Stimulated activated naive CD8-positive, alpha-beta T cell treated with anti-CD3 and anti-CD28 coated beads, Interleukin-15, amount 100 ng/mL, for 72 hours (primary cell): ENCODE measurements at regions not wholly inside any gene's neighbourhood (a gene's known extent, or its start where the extent isn't known, plus 50 kb on each side); places are given as distances from the start of the nearest gene placed in this dataset.

Experiments used
- ATAC-seq: fragments of 150-1000 bp; cut with Tn5 transposase; 2 replicates; pipeline ENCODE4 v1.10.0; 2021; ENCODE audit warnings: mild to moderate bottlenecking, moderate library complexity
- DNase-seq, 2 donors: peaks; one replicate each; pipeline ENCODE4 v3.0.0; 2021 to 2022
- H3K27ac Mint-ChIP-seq, 2 donors: one replicate each; pipeline ENCODE4 v1.8.0; 2022; ENCODE audit warnings: mild to moderate bottlenecking in 2 of 2, mixed read lengths in 2 of 2, moderate library complexity in 2 of 2
- H3K27me3 Mint-ChIP-seq: one replicate; pipeline ENCODE4 v1.8.0; 2022; ENCODE audit warnings: mixed read lengths
- H3K4me1 Mint-ChIP-seq: one replicate; pipeline ENCODE4 v1.8.0; 2022; ENCODE audit warnings: mild to moderate bottlenecking, mixed read lengths
- H3K4me3 Mint-ChIP-seq, 2 donors: one replicate each; pipeline ENCODE4 v1.8.0; 2022; ENCODE audit warnings: mild to moderate bottlenecking in 2 of 2, mixed read lengths in 2 of 2, moderate library complexity in 1 of 2
- H3K9me3 Mint-ChIP-seq, 2 donors: one replicate each; pipeline ENCODE4 v1.8.0; 2022; ENCODE audit warnings: mixed read lengths in 2 of 2

GRCh38 chr5:56558131-56558745, 257.1 kb upstream of the MAP3K1 start:
- no peak for DNase-seq
- Mint-ChIP-seq H3K27me3 (no peaks in the 10 kb centered on the region), H3K4me1 (no peaks in the 10 kb centered on the region), H3K4me3 (no peak overlapping the region), H3K27ac (no peak overlapping the region), H3K9me3 (no peaks in the 10 kb centered on the region)
- ATAC-seq = no peak

GRCh38 chr5:56557198-56557597, 258.2 kb upstream of the MAP3K1 start:
- no peak overlapping the region for H3K27ac Mint-ChIP-seq
- no peak overlapping the region for H3K4me3 Mint-ChIP-seq
- H3K27me3 Mint-ChIP-seq = no peaks in the 10 kb centered on the region
- no peaks in the 10 kb centered on the region for H3K4me1 Mint-ChIP-seq
- DNase-seq = no peak
- H3K9me3 Mint-ChIP-seq = no peaks in the 10 kb centered on the region
- ATAC-seq = no peak

- Mint-ChIP-seq H3K27ac (no peak overlapping the region), H3K9me3 (no peaks in the 10 kb centered on the region), H3K27me3 (no peaks in the 10 kb centered on the region), H3K4me1 (no peaks in the 10 kb centered on the region), H3K4me3 (no peak overlapping the region)
- DNase-seq (no peak), ATAC-seq (no peak)
These were observed 262.6 kb upstream of the MAP3K1 start for GRCh38 chr5:56552612-56553268.

GRCh38 chr5:56550227-56550626, 265.1 kb upstream of the MAP3K1 start:
- no peaks in the 10 kb centered on the region for H3K27me3 Mint-ChIP-seq
- ATAC-seq (no peak), DNase-seq (no peak)
- H3K27ac Mint-ChIP-seq = no peak overlapping the region
- no peaks in the 10 kb centered on the region for H3K9me3 Mint-ChIP-seq
- H3K4me1 Mint-ChIP-seq = no peaks in the 10 kb centered on the region
- H3K4me3 Mint-ChIP-seq = no peak overlapping the region

- DNase-seq (no peak), ATAC-seq (no peak)
- H3K4me1 Mint-ChIP-seq = no peaks in the 10 kb centered on the region
- no peak overlapping the region for H3K4me3 Mint-ChIP-seq
- no peak overlapping the region for H3K27ac Mint-ChIP-seq
- no peaks in the 10 kb centered on the region for H3K9me3 Mint-ChIP-seq
- no peaks in the 10 kb centered on the region for H3K27me3 Mint-ChIP-seq
These were observed 266.1 kb upstream of the MAP3K1 start for GRCh38 chr5:56549096-56549886.

GRCh38 chr5:56545016-56545415, 270.3 kb upstream of the MAP3K1 start:
- ATAC-seq (no peak), DNase-seq (no peak)
- Mint-ChIP-seq H3K9me3 (no peaks in the 10 kb centered on the region), H3K27ac (no peak overlapping the region), H3K4me1 (peaks cover 11% of the 10 kb centered on the region), H3K27me3 (no peaks in the 10 kb centered on the region), H3K4me3 (no peak overlapping the region)

- ATAC-seq (no peak), DNase-seq (no peak)
- no peak overlapping the region for H3K4me3 Mint-ChIP-seq
- peaks cover 11% of the 10 kb centered on the region for H3K4me1 Mint-ChIP-seq
- no peak overlapping the region for H3K27ac Mint-ChIP-seq
- H3K9me3 Mint-ChIP-seq = no peaks in the 10 kb centered on the region
- H3K27me3 Mint-ChIP-seq = no peaks in the 10 kb centered on the region
These were observed 271.6 kb upstream of the MAP3K1 start for GRCh38 chr5:56543441-56544388.

- Mint-ChIP-seq H3K27ac (no peak overlapping the region), H3K9me3 (no peaks in the 10 kb centered on the region)
These were observed 275.1 kb upstream of the MAP3K1 start for GRCh38 chr5:56540266-56540665.

GRCh38 chr5:56538580-56538979, 276.8 kb upstream of the MAP3K1 start:
- no peaks in the 10 kb centered on the region for H3K9me3 Mint-ChIP-seq
- DNase-seq (no peak), ATAC-seq (no peak)
- H3K27me3 Mint-ChIP-seq = no peaks in the 10 kb centered on the region
- H3K4me1 Mint-ChIP-seq = peaks cover 11% of the 10 kb centered on the region
- no peak overlapping the region for H3K4me3 Mint-ChIP-seq
- H3K27ac Mint-ChIP-seq = peak overlapping the region in 1 of 2 donors; percentile 28

More at GRCh38 chr5:56540266-56540665, 275.1 kb upstream of the MAP3K1 start:
- no peak for DNase-seq
- peaks cover 11% of the 10 kb centered on the region for H3K4me1 Mint-ChIP-seq
- ATAC-seq = no peak
- H3K4me3 Mint-ChIP-seq = no peak overlapping the region
- no peaks in the 10 kb centered on the region for H3K27me3 Mint-ChIP-seq

GRCh38 chr5:56535347-56535746, 280.0 kb upstream of the MAP3K1 start:
- ATAC-seq = no peak
- H3K4me3 Mint-ChIP-seq = no peak overlapping the region
- no peaks in the 10 kb centered on the region for H3K4me1 Mint-ChIP-seq
- H3K27ac Mint-ChIP-seq = no peak overlapping the region
- H3K9me3 Mint-ChIP-seq = peaks cover 0 to 5% of the 10 kb centered on the region in 2 donors
- no peaks in the 10 kb centered on the region for H3K27me3 Mint-ChIP-seq
- DNase-seq = no peak

- H3K4me1 Mint-ChIP-seq = no peaks in the 10 kb centered on the region
- no peak overlapping the region for H3K4me3 Mint-ChIP-seq
- DNase-seq = no peak
- no peaks in the 10 kb centered on the region for H3K27me3 Mint-ChIP-seq
- ATAC-seq = peak; percentile 15
- H3K27ac Mint-ChIP-seq = no peak overlapping the region
- H3K9me3 Mint-ChIP-seq = peaks cover 0 to 5% of the 10 kb centered on the region in 2 donors
These were observed 281.1 kb upstream of the MAP3K1 start for GRCh38 chr5:56534102-56534829.

- H3K27ac Mint-ChIP-seq = no peak overlapping the region
- peaks cover 0 to 5% of the 10 kb centered on the region in 2 donors for H3K9me3 Mint-ChIP-seq
- no peaks in the 10 kb centered on the region for H3K4me1 Mint-ChIP-seq
- DNase-seq (no peak), ATAC-seq (no peak)
- H3K4me3 Mint-ChIP-seq = no peak overlapping the region
- no peaks in the 10 kb centered on the region for H3K27me3 Mint-ChIP-seq
These were observed 282.9 kb upstream of the MAP3K1 start for GRCh38 chr5:56532466-56532865.

- DNase-seq (no peak), ATAC-seq (no peak)
- peaks cover 0 to 5% of the 10 kb centered on the region in 2 donors for H3K9me3 Mint-ChIP-seq
These were observed 284.7 kb upstream of the MAP3K1 start for GRCh38 chr5:56530626-56531138.

GRCh38 chr5:56529666-56530430, 285.5 kb upstream of the MAP3K1 start:
- no peak overlapping the region for H3K27ac Mint-ChIP-seq
- no peaks in the 10 kb centered on the region for H3K4me1 Mint-ChIP-seq
- no peak overlapping the region for H3K4me3 Mint-ChIP-seq
- H3K9me3 Mint-ChIP-seq = peaks cover 0 to 5% of the 10 kb centered on the region in 2 donors
- DNase-seq (no peak), ATAC-seq (no peak)
- H3K27me3 Mint-ChIP-seq = no peaks in the 10 kb centered on the region

More at GRCh38 chr5:56530626-56531138, 284.7 kb upstream of the MAP3K1 start:
- Mint-ChIP-seq H3K4me3 (no peak overlapping the region), H3K4me1 (no peaks in the 10 kb centered on the region), H3K27me3 (no peaks in the 10 kb centered on the region), H3K27ac (peak overlapping the region in 1 of 2 donors; percentile 85)
